Right hindlimb (tissue), 1 donor: ENCODE measurements at regions not wholly inside any gene's neighbourhood (a gene's known extent, or its start where the extent isn't known, plus 50 kb on each side); places are given as distances from the start of the nearest gene placed in this dataset.

Experiments
- DNase-seq: peaks from one replicate; pipeline ENCODE4 v3.0.0-alpha.2; 2018

- DNase-seq = no peak
Measured at GRCh38 chr6:122078481-122078880, 321.0 kb upstream of the HSF2 start.

GRCh38 chr6:122079916-122080315, 319.5 kb upstream of the HSF2 start:
- no peak for DNase-seq

GRCh38 chr6:122081921-122082320, 317.5 kb upstream of the HSF2 start:
- DNase-seq = no peak

- no peak for DNase-seq
Measured at GRCh38 chr6:122082370-122082769, 317.1 kb upstream of the HSF2 start.

- no peak for DNase-seq
Measured at GRCh38 chr6:122092366-122092765, 307.1 kb upstream of the HSF2 start.

- DNase-seq = no peak
Measured at GRCh38 chr6:122098201-122098678, 301.2 kb upstream of the HSF2 start.

- no peak for DNase-seq
Measured at GRCh38 chr6:122102026-122102425, 297.4 kb upstream of the HSF2 start.

GRCh38 chr6:122107256-122107852, 292.1 kb upstream of the HSF2 start:
- DNase-seq = no peak

GRCh38 chr6:122109075-122109474, 290.4 kb upstream of the HSF2 start:
- no peak for DNase-seq

- DNase-seq = no peak
Measured at GRCh38 chr6:122114717-122115116, 284.7 kb upstream of the HSF2 start.

- DNase-seq = peak; percentile 28
Measured at GRCh38 chr6:122116119-122116834, 283.2 kb upstream of the HSF2 start.

- peak; percentile 41 for DNase-seq
Measured at GRCh38 chr6:122116835-122117627, 282.4 kb upstream of the HSF2 start.

GRCh38 chr6:122118945-122119506, 280.4 kb upstream of the HSF2 start:
- no peak for DNase-seq

GRCh38 chr6:122122202-122122601, 277.2 kb upstream of the HSF2 start:
- no peak for DNase-seq

- no peak for DNase-seq
Measured at GRCh38 chr6:122122686-122123085, 276.8 kb upstream of the HSF2 start.

GRCh38 chr6:122124908-122125307, 274.5 kb upstream of the HSF2 start:
- DNase-seq = no peak

- no peak for DNase-seq
Measured at GRCh38 chr6:122126894-122127293, 272.6 kb upstream of the HSF2 start.

- DNase-seq = no peak
Measured at GRCh38 chr6:122128445-122128844, 271.0 kb upstream of the HSF2 start.

- no peak for DNase-seq
Measured at GRCh38 chr6:122129313-122130025, 270.0 kb upstream of the HSF2 start.

- no peak for DNase-seq
Measured at GRCh38 chr6:122130026-122130348, 269.5 kb upstream of the HSF2 start.

GRCh38 chr6:122130518-122130917, 268.9 kb upstream of the HSF2 start:
- DNase-seq = no peak

- no peak for DNase-seq
Measured at GRCh38 chr6:122136386-122136785, 263.1 kb upstream of the HSF2 start.

GRCh38 chr6:122140031-122140430, 259.4 kb upstream of the HSF2 start:
- no peak for DNase-seq
